ENCODE measurements at regions not wholly inside any gene's neighbourhood (a gene's known extent, or its start where the extent isn't known, plus 50 kb on each side); places are given as distances from the start of the nearest gene placed in this dataset.

- TF ChIP-seq CTCF (IDR thresholded peaks at IDR 0.05) (no peak), EP300 (IDR thresholded peaks at IDR 0.05) (no peak)
Measured at GRCh38 chr4:156201050-156201449, 247.4 kb upstream of the CTSO start.
